ENCODE measurements at regions not wholly inside any gene's neighbourhood (a gene's known extent, or its start where the extent isn't known, plus 50 kb on each side); places are given as distances from the start of the nearest gene placed in this dataset.

- TF ChIP-seq, protein P1, sequence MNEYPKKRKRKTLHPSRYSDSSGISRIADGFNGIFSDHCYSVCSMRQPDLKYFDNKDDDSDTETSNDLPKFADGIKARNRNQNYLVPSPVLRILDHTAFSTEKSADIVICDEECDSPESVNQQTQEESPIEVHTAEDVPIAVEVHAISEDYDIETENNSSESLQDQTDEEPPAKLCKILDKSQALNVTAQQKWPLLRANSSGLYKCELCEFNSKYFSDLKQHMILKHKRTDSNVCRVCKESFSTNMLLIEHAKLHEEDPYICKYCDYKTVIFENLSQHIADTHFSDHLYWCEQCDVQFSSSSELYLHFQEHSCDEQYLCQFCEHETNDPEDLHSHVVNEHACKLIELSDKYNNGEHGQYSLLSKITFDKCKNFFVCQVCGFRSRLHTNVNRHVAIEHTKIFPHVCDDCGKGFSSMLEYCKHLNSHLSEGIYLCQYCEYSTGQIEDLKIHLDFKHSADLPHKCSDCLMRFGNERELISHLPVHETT (CRISPR knock-in tag; conservative IDR thresholded peaks at IDR 0.05 in 1 of 2, IDR thresholded peaks at IDR 0.05 in 1 of 2): no peak
- TF ChIP-seq ZNF354B (CRISPR knock-in tag; IDR thresholded peaks at IDR 0.05) (no peak), ZNF174 (CRISPR knock-in tag; IDR thresholded peaks at IDR 0.05) (no peak)
Observed at GRCh38 chr12:47020211-47020821, 59.1 kb upstream of the PCED1B start (continued).

- FAIRE-seq: peak; percentile 87
- no peaks in the 10 kb centered on the region for H4K20me1 ChIP-seq (replicated peaks; ENCODE audit: control insufficient read depth, insufficient read depth, low read length)
- no peaks in the 10 kb centered on the region for H3K36me3 ChIP-seq (ENCODE audit: control insufficient read depth, insufficient read depth, low read length)
- H3K4me1 ChIP-seq (replicated peaks in 1 of 2; ENCODE audit: control insufficient read depth in 2 of 2, insufficient read depth in 2 of 2, low read length in 2 of 2): no peaks in the 10 kb centered on the region
- ChIA-PET CTCF (ENCODE audit: low intra/inter-chr PET ratio) (interaction anchor here (0.6 to 1.0 kb wide), 4 partner anchors 13 to 1474 kb away, joined by 3 to 4 read pairs (median 3); no protein-coding TSS in a partner anchor), POLR2A (interaction anchor here (0.7 kb wide), 1 partner anchor 648 kb away, joined by 3 read pairs; no protein-coding TSS in a partner anchor)
- no peak overlapping the region for H3K27ac ChIP-seq (ENCODE audit: extremely low read depth, low read depth, low read length)
- WGBS (ENCODE audit: insufficient coverage, low coverage, missing lambda C conversion rate): 21% methylated on average over 2 of the region's 2 CpGs
- no peak overlapping the region for H3K4me3 ChIP-seq
- no peaks in the 10 kb centered on the region for H3K9me1 ChIP-seq (ENCODE audit: control insufficient read depth, insufficient read depth, low read length)
- intact Hi-C loops (cut with micrococcal nuclease) (loop anchor here (5.0 to 10.0 kb wide), 3 partner anchors 679 to 949 kb away; no protein-coding TSS in a partner anchor), in situ Hi-C loops (cut with MboI) (loop anchor here (25.0 kb wide), 2 partner anchors 684 to 884 kb away; no protein-coding TSS in a partner anchor)
- no TSS peak for BruUV-seq (replicated peaks)
- no peaks in the 10 kb centered on the region for H3K9me3 ChIP-seq (replicated peaks; ENCODE audit: control insufficient read depth, insufficient read depth, low read depth, low read length)
- peak; percentile 30 to 59 (median 34) for DNase-seq (ENCODE audit: extremely low read depth in 1 of 4, low spot score in 3 of 4)
- H3K27me3 ChIP-seq (ENCODE audit: control insufficient read depth in 2 of 2, insufficient read depth in 2 of 2, low read length in 2 of 2): 0 out of 5 replicates have a peak, but pooled peaks cover 0 to 4% of the 10 kb centered on the region in 2 experiments
- H3K9ac ChIP-seq (ENCODE audit: insufficient read depth in 1 of 2, low read depth in 2 of 2, low read length in 2 of 2): no peak overlapping the region
- peak; percentile 81 for ATAC-seq
- H3K79me2 ChIP-seq (ENCODE audit: control insufficient read depth, insufficient read depth, low read length): no peaks in the 10 kb centered on the region
- H2AFZ ChIP-seq (ENCODE audit: low read depth, low read length): no peak overlapping the region
- H3K4me2 ChIP-seq (ENCODE audit: insufficient read depth, low read length): no peak overlapping the region
- TF ChIP-seq SMC3 (conservative IDR thresholded peaks at IDR 0.05; ENCODE audit: insufficient read depth, low read depth, low read length) (peak; percentile 61), SOX6 (IDR thresholded peaks at IDR 0.05) (no peak), BCL6 (CRISPR knock-in tag; IDR thresholded peaks at IDR 0.05) (no peak), REST (IDR thresholded peaks at IDR 0.05; ENCODE audit: borderline replicate concordance) (peak; percentile 65), REST (CRISPR knock-in tag; IDR thresholded peaks at IDR 0.05; ENCODE audit: low read depth) (no peak)
- TF ChIP-seq, protein P2, sequence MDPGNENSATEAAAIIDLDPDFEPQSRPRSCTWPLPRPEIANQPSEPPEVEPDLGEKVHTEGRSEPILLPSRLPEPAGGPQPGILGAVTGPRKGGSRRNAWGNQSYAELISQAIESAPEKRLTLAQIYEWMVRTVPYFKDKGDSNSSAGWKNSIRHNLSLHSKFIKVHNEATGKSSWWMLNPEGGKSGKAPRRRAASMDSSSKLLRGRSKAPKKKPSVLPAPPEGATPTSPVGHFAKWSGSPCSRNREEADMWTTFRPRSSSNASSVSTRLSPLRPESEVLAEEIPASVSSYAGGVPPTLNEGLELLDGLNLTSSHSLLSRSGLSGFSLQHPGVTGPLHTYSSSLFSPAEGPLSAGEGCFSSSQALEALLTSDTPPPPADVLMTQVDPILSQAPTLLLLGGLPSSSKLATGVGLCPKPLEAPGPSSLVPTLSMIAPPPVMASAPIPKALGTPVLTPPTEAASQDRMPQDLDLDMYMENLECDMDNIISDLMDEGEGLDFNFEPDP (CRISPR knock-in tag; IDR thresholded peaks at IDR 0.05): no peak
Observed at GRCh38 chr12:47021298-47021697, 58.1 kb upstream of the PCED1B start.

Data from K562 (cell line).